H1 (cell line): ENCODE measurements at regions not wholly inside any gene's neighbourhood (a gene's known extent, or its start where the extent isn't known, plus 50 kb on each side); places are given as distances from the start of the nearest gene placed in this dataset.
"Not testable (repeated sequence)": the region's sequence is repeated elsewhere in the genome, so short reads cannot be mapped to it uniquely, and the experiment has no call there.

Experiments used
- CTCF ChIA-PET: fragments of 300-600 bp; sonication (Branson Sonifier 250); formaldehyde crosslinking; loops from one replicate; lab custom pipeline; 2021; ENCODE audit not compliant: partially characterized antibody; lab: Charles Lee
- POLR2A ChIA-PET: fragments of 300-600 bp; sonication (Branson Sonifier 250); formaldehyde crosslinking; loops from one replicate; lab custom pipeline; 2021; ENCODE audit warnings: inconsistent platforms; ENCODE audit not compliant: partially characterized antibody; lab: Charles Lee
- DNase-seq, 2 experiments: peaks; one replicate each; pipeline versions ENCODE4 v3.0.0 to v3.0.0-alpha.2; 2010 to 2022; ENCODE audit warnings: low spot score in 2 of 2, low read depth in 1 of 2, mixed read lengths in 1 of 2
- FAIRE-seq: peaks from 2 replicates; lab custom pipeline; 2011; peaks lifted over from hg19 to GRCh38; lab: Jason Lieb, UNC
- H2AFZ ChIP-seq: 2 replicates; pipeline ENCODE4 v1.8.1; 2012; ENCODE audit warnings: low read length, inconsistent platforms
- H2AK5ac ChIP-seq: 2 replicates; pipeline ENCODE4 v1.6.1; 2013; ENCODE audit warnings: low read depth, low read length
- H2BK120ac ChIP-seq: replicated peaks from 2 replicates; pipeline ENCODE3; 2013; ENCODE audit warnings: low read depth, low read length, inconsistent platforms
- H2BK12ac ChIP-seq: 2 replicates; pipeline ENCODE4 v1.6.1; 2013; ENCODE audit warnings: low read depth, low read length
- H2BK15ac ChIP-seq: 2 replicates; pipeline ENCODE4 v1.6.1; 2013; ENCODE audit warnings: low read length
- H2BK20ac ChIP-seq: 2 replicates; pipeline ENCODE4 v1.6.1; 2013; ENCODE audit warnings: low read length
- H2BK5ac ChIP-seq: 2 replicates; pipeline ENCODE4 v1.6.1; 2013; ENCODE audit warnings: low read depth, low read length
- H3K14ac ChIP-seq: 2 replicates; pipeline ENCODE4 v1.6.1; 2013; ENCODE audit warnings: inconsistent platforms; ENCODE audit not compliant: insufficient read length
- H3K18ac ChIP-seq: 2 replicates; pipeline ENCODE4 v1.6.1; 2013; ENCODE audit warnings: low read length; ENCODE audit errors: extremely low read depth
- H3K23ac ChIP-seq: 2 replicates; pipeline ENCODE4 v1.6.1; 2013; ENCODE audit warnings: inconsistent platforms; ENCODE audit not compliant: insufficient read length
- H3K23me2 ChIP-seq: 2 replicates; pipeline ENCODE4 v1.6.1; 2013; ENCODE audit warnings: low read depth, low read length
- H3K27ac ChIP-seq: 2 replicates; pipeline ENCODE4 v1.6.1; 2011; ENCODE audit warnings: low read depth, low read length, inconsistent platforms
- H3K27me3 ChIP-seq, 4 experiments: replicated peaks in 1 of 4; 1 replicate in 1 of 4; 2 replicates in 3 of 4; pipeline versions ENCODE4 v1.6.1 to v1.8.1; 2011 to 2013; ENCODE audit warnings: low read length in 3 of 4, mild to moderate bottlenecking in 3 of 4, inconsistent platforms in 2 of 4, mixed read lengths in 2 of 4, moderate library complexity in 1 of 4; ENCODE audit not compliant: control insufficient read depth in 3 of 4, insufficient read depth in 3 of 4; ENCODE audit errors: extremely low read depth in 1 of 4
- H3K36me3 ChIP-seq, 4 experiments: 2 replicates each; pipeline versions ENCODE4 v1.6.1 to v1.8.1; 2011 to 2013; ENCODE audit warnings: mild to moderate bottlenecking in 4 of 4, low read length in 3 of 4, moderate library complexity in 2 of 4, control low read depth in 1 of 4, inconsistent platforms in 1 of 4; ENCODE audit not compliant: insufficient read depth in 4 of 4, control insufficient read depth in 2 of 4
- H3K4ac ChIP-seq: replicated peaks from 2 replicates; pipeline ENCODE3; 2013; ENCODE audit warnings: low read length, low read depth, mixed read lengths, inconsistent platforms; ENCODE audit not compliant: insufficient read length
- H3K4me1 ChIP-seq, 4 experiments: replicated peaks in 1 of 4; 1 replicate in 1 of 4; 2 replicates in 3 of 4; pipeline versions ENCODE4 v1.6.1 to v1.8.1; 2011 to 2013; ENCODE audit warnings: low read length in 3 of 4, inconsistent platforms in 2 of 4, mixed read lengths in 1 of 4; ENCODE audit not compliant: insufficient read depth in 4 of 4, control insufficient read depth in 3 of 4
- H3K4me2 ChIP-seq, 2 experiments: 2 replicates each; pipeline versions ENCODE4 v1.6.1 to v1.8.1; 2011 to 2013; ENCODE audit warnings: low read depth in 2 of 2, low read length in 2 of 2, control low read depth in 1 of 2, inconsistent platforms in 1 of 2, mild to moderate bottlenecking in 1 of 2; ENCODE audit not compliant: insufficient read depth in 1 of 2
- H3K4me3 ChIP-seq, 4 experiments: fragments of 200-600, 300-600 bp in 1 of 4; sonication (generic), shearing (Covaris generic), sonication (Bioruptor Twin) in 1 of 4; 2 replicates each; pipeline versions ENCODE4 v1.5.1 to v1.8.1; 2011 to 2016; ENCODE audit warnings: low read length in 4 of 4, low read depth in 3 of 4, control low read depth in 2 of 4, inconsistent platforms in 2 of 4, mild to moderate bottlenecking in 2 of 4, mixed read lengths in 1 of 4, moderate library complexity in 1 of 4; ENCODE audit not compliant: insufficient read depth in 2 of 4; ENCODE audit errors: extremely low read depth in 1 of 4
- H3K56ac ChIP-seq: replicated peaks from 2 replicates; pipeline ENCODE3; 2013; ENCODE audit warnings: low read depth, mild to moderate bottlenecking, mixed read lengths, low read length, inconsistent platforms; ENCODE audit not compliant: insufficient read length
- H3K79me1 ChIP-seq: 2 replicates; pipeline ENCODE4 v1.6.1; 2013; ENCODE audit warnings: low read depth, low read length, control low read depth
- H3K79me2 ChIP-seq, 2 experiments: 2 replicates each; pipeline versions ENCODE4 v1.6.1 to v1.8.1; 2012 to 2013; ENCODE audit warnings: low read length in 2 of 2, mild to moderate bottlenecking in 2 of 2, inconsistent platforms in 1 of 2; ENCODE audit not compliant: insufficient read depth in 2 of 2, control insufficient read depth in 1 of 2
- H3K9ac ChIP-seq, 4 experiments: replicated peaks in 1 of 4; 1 replicate in 1 of 4; 2 replicates in 3 of 4; pipeline versions ENCODE4 v1.6.1 to v1.8.1; 2011 to 2013; ENCODE audit warnings: low read depth in 3 of 4, low read length in 3 of 4, control low read depth in 2 of 4, mild to moderate bottlenecking in 2 of 4, moderate library complexity in 2 of 4, inconsistent platforms in 1 of 4; ENCODE audit errors: extremely low read depth in 1 of 4
- H3K9me3 ChIP-seq, 2 experiments: 2 replicates each; pipeline versions ENCODE4 v1.6.1 to v1.8.1; 2012 to 2013; ENCODE audit warnings: mild to moderate bottlenecking in 2 of 2, moderate library complexity in 2 of 2, control low read depth in 1 of 2, inconsistent platforms in 1 of 2, low read depth in 1 of 2, low read length in 1 of 2, mixed read lengths in 1 of 2; ENCODE audit not compliant: insufficient read depth in 2 of 2
- H4K20me1 ChIP-seq, 2 experiments: replicated peaks in 1 of 2; 2 replicates each; pipeline versions ENCODE3 to v1.8.1; 2011 to 2013; ENCODE audit warnings: inconsistent platforms in 2 of 2, low read length in 2 of 2, mild to moderate bottlenecking in 1 of 2; ENCODE audit not compliant: insufficient read depth in 2 of 2, control insufficient read depth in 1 of 2
- H4K5ac ChIP-seq: 2 replicates; pipeline ENCODE4 v1.6.1; 2013; ENCODE audit warnings: low read length, low read depth, mixed read lengths, inconsistent platforms; ENCODE audit not compliant: insufficient read length
- H4K8ac ChIP-seq: 2 replicates; pipeline ENCODE4 v1.8.0; 2013; ENCODE audit warnings: mild to moderate bottlenecking, moderate library complexity, low read length, inconsistent platforms; ENCODE audit not compliant: insufficient read depth; ENCODE audit errors: extremely low read depth
- H4K91ac ChIP-seq: replicated peaks from 2 replicates; pipeline ENCODE3; 2013; ENCODE audit warnings: low read length, mixed read lengths, inconsistent platforms; ENCODE audit not compliant: insufficient read length
- WGBS, 2 experiments: shearing (Covaris generic) in 1 of 2; methylation state at CpG; one replicate each; pipeline versions ENCODE4 v1.1.6 to v1.1.7; 2013 to 2015; ENCODE audit warnings: low lambda C conversion rate in 2 of 2, mixed read lengths in 2 of 2, inconsistent platforms in 1 of 2, low coverage in 1 of 2, missing lambda C conversion rate in 1 of 2; ENCODE audit not compliant: insufficient replicate concordance in 2 of 2, insufficient coverage in 1 of 2, insufficient read length in 1 of 2; ENCODE audit errors: extremely low coverage in 1 of 2, missing lambda C conversion rate in 1 of 2; 5-methylcytosine and 5-hydroxymethylcytosine counted together

DNA sequence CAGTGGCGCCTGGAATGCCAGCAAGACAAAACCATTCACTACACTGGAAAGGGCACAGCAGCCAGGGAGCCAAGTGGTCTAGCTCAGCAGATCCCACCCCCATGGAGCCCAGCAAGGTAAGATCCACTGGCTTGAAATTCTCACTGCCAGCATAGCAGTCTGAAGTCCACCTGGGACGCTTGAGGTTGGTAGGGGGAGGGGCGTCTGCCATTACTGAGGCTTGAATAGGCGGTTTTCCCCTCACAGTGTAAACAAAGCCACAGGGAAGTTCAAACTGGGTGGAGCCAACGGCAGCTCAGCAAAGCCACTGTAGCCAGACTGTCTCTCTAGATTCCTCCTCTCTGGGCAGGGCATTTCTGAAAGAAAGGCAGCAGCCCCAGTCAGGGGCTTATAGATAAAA is 133.0 kb upstream of the DDX53 start:
- H2BK120ac ChIP-seq, POLR2A ChIA-PET: not testable (repeated sequence)
- CTCF ChIA-PET = interaction anchor here (1.6 kb wide), 1 partner anchor 119 kb away, joined by 4 read pairs; no protein-coding TSS in a partner anchor

More for the DNA sequence above, 133.0 kb upstream of the DDX53 start:
- not testable (repeated sequence) for H3K56ac ChIP-seq, H3K27me3 ChIP-seq, H2BK15ac ChIP-seq, H2BK5ac ChIP-seq, H3K4ac ChIP-seq, H3K9me3 ChIP-seq, H4K5ac ChIP-seq, H3K4me3 ChIP-seq, H2AFZ ChIP-seq, H3K23ac ChIP-seq, H2BK12ac ChIP-seq, DNase-seq, H3K36me3 ChIP-seq, FAIRE-seq, H3K4me1 ChIP-seq, H2AK5ac ChIP-seq, H3K9ac ChIP-seq, H4K8ac ChIP-seq, H4K91ac ChIP-seq, H3K18ac ChIP-seq, H4K20me1 ChIP-seq, H3K79me1 ChIP-seq, H2BK20ac ChIP-seq, H3K14ac ChIP-seq, H3K27ac ChIP-seq, H3K23me2 ChIP-seq, H3K4me2 ChIP-seq, H3K79me2 ChIP-seq
- 82% methylated on average over 2 of the region's 5 CpGs; no CpG with 5 or more reads in 1 of the 2 experiments for WGBS, 2 experiments
